Activated CD4-positive, alpha-beta T cell treated with anti-CD3 and anti-CD28 coated beads, Interleukin-10, Interleukin-2, amounts not matched to agents 100 ng/mL and 50 ng/mL, durations not matched to agents 16 hours and 8 hours (primary cell): ENCODE measurements at regions not wholly inside any gene's neighbourhood (a gene's known extent, or its start where the extent isn't known, plus 50 kb on each side); places are given as distances from the start of the nearest gene placed in this dataset.

Experiments
- DNase-seq: peaks from one replicate; pipeline ENCODE4 v3.0.0-alpha.2; 2020

- DNase-seq, result no peak
Measured at GRCh38 chr12:115095073-115095748, 411.2 kb upstream of the TBX3 start.

GRCh38 chr12:115094163-115094816 is 410.3 kb upstream of the TBX3 start:
- no peak for DNase-seq

- no peak for DNase-seq
Measured at GRCh38 chr12:115093261-115093660, 409.3 kb upstream of the TBX3 start.

- DNase-seq, result no peak
Measured at GRCh38 chr12:115090783-115091182, 406.8 kb upstream of the TBX3 start.

GRCh38 chr12:115088995-115089841 is 405.2 kb upstream of the TBX3 start:
- no peak for DNase-seq

- DNase-seq, result no peak
Measured at GRCh38 chr12:115088328-115088994, 404.5 kb upstream of the TBX3 start.

- DNase-seq, result no peak
Measured at GRCh38 chr12:115085594-115085993, 401.6 kb upstream of the TBX3 start.

GRCh38 chr12:115079760-115080159 is 395.8 kb upstream of the TBX3 start:
- no peak for DNase-seq

GRCh38 chr12:115078990-115079389 is 395.0 kb upstream of the TBX3 start:
- DNase-seq, result no peak

- DNase-seq, result no peak
Measured at GRCh38 chr12:115078334-115078733, 394.4 kb upstream of the TBX3 start.

- DNase-seq, result no peak
Measured at GRCh38 chr12:115075552-115076170, 391.7 kb upstream of the TBX3 start.

- no peak for DNase-seq
Measured at GRCh38 chr12:115074617-115075016, 390.6 kb upstream of the TBX3 start.

GRCh38 chr12:115072712-115073111 is 388.7 kb upstream of the TBX3 start:
- DNase-seq, result no peak

- no peak for DNase-seq
Measured at GRCh38 chr12:115070313-115070712, 386.3 kb upstream of the TBX3 start.

GRCh38 chr12:115064296-115064695 is 380.3 kb upstream of the TBX3 start:
- no peak for DNase-seq

- no peak for DNase-seq
Measured at GRCh38 chr12:115062741-115063140, 378.8 kb upstream of the TBX3 start.

GRCh38 chr12:115060477-115061168 is 376.6 kb upstream of the TBX3 start:
- DNase-seq, result no peak

GRCh38 chr12:115057445-115057844 is 373.5 kb upstream of the TBX3 start:
- no peak for DNase-seq

- no peak for DNase-seq
Measured at GRCh38 chr12:115051378-115051777, 367.4 kb upstream of the TBX3 start.

GRCh38 chr12:115049614-115050013 is 365.6 kb upstream of the TBX3 start:
- no peak for DNase-seq

GRCh38 chr12:115046805-115047204 is 362.8 kb upstream of the TBX3 start:
- DNase-seq, result no peak

- DNase-seq, result no peak
Measured at GRCh38 chr12:115044073-115044472, 360.1 kb upstream of the TBX3 start.
